ENCODE measurements at regions not wholly inside any gene's neighbourhood (a gene's known extent, or its start where the extent isn't known, plus 50 kb on each side); places are given as distances from the start of the nearest gene placed in this dataset.

DNA sequence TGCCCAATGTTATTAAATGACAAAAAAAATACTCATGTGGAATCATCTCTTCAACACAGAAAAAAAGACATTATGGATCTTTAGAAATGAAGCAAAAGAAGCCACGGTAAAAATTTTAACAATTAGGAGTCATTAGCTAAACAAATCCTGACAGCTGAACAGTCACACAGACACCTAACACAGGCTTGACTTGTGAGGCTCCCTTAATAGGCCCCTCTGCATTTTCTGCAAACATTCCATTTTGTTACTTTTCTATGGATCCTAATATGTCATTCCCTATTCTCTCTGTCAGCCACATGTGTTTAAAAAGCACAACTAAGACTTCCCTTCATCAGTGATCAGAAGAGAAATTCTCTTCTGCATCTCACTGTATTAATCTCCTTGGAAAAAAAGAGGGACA, 1331.5 kb downstream of the CDH8 start:
- TF ChIP-seq JUND (IDR thresholded peaks at IDR 0.05), result no peak
- TF ChIP-seq GABPA (IDR thresholded peaks at IDR 0.05 in 1 of 2, conservative IDR thresholded peaks at IDR 0.05 in 1 of 2), result no peak
- no peak for TF ChIP-seq CTCF (IDR thresholded peaks at IDR 0.05; ENCODE audit: low read depth, low read length, missing input control)

All from liver (tissue), 3 donors.